ENCODE measurements at regions not wholly inside any gene's neighbourhood (a gene's known extent, or its start where the extent isn't known, plus 50 kb on each side); places are given as distances from the start of the nearest gene placed in this dataset.

GRCh38 chr9:118129541-118129940, 425.3 kb downstream of the TLR4 start:
- H3K9me3 Mint-ChIP-seq: peaks cover 65% of the 10 kb centered on the region
- H3K4me1 Mint-ChIP-seq: no peaks in the 10 kb centered on the region
- no peak for TF ChIP-seq REST (IDR thresholded peaks at IDR 0.05; ENCODE audit: unreplicated experiment)
- TF ChIP-seq CREB1 (CRISPR knock-in tag; IDR thresholded peaks at IDR 0.05; ENCODE audit: low read depth): no peak
- no peak for TF ChIP-seq ETS1 (IDR thresholded peaks at IDR 0.05)
- no peak for TF ChIP-seq STAT1 (IDR thresholded peaks at IDR 0.05; ENCODE audit: unreplicated experiment)
- no peak for TF ChIP-seq ZNF114 (CRISPR knock-in tag; IDR thresholded peaks at IDR 0.05)
- no peak for TF ChIP-seq EZH2phosphoT487 (IDR thresholded peaks at IDR 0.05; ENCODE audit: unreplicated experiment)
- no peak for TF ChIP-seq ZNF331 (CRISPR knock-in tag; IDR thresholded peaks at IDR 0.05; ENCODE audit: low read depth)
- TF ChIP-seq POLR2AphosphoS5 (IDR thresholded peaks at IDR 0.05; ENCODE audit: low read depth): no peak
- TF ChIP-seq JUNB (IDR thresholded peaks at IDR 0.05; ENCODE audit: unreplicated experiment): no peak
- no peak for TF ChIP-seq ZNF462 (CRISPR knock-in tag; IDR thresholded peaks at IDR 0.05)
- TF ChIP-seq CTCF (conservative IDR thresholded peaks at IDR 0.05; ENCODE audit: low read depth in 2 of 2): no peak
- TF ChIP-seq EZH2 (IDR thresholded peaks at IDR 0.05; ENCODE audit: low read depth, unreplicated experiment): no peak
- TF ChIP-seq NANOG (IDR thresholded peaks at IDR 0.05; ENCODE audit: borderline replicate concordance): no peak
- Histone ChIP-seq H3K36me3 (ENCODE audit: insufficient read depth) (no peaks in the 10 kb centered on the region), H4K20me1 (replicated peaks; ENCODE audit: insufficient read depth) (no peaks in the 10 kb centered on the region), H3K27ac (ENCODE audit: low read depth) (no peak overlapping the region), H3F3A (replicated peaks; ENCODE audit: low read depth) (no peaks in the 10 kb centered on the region), H2AFZ (no peak overlapping the region), H3K4me3 (no peak overlapping the region), H3K4me2 (no peak overlapping the region), H3K79me2 (replicated peaks; ENCODE audit: insufficient read depth) (no peaks in the 10 kb centered on the region), H3K4me1 (ENCODE audit: insufficient read depth) (no peaks in the 10 kb centered on the region; the same call in 1 of the 2 replicates), H3K27me3 (ENCODE audit: insufficient read depth) (no peaks in the 10 kb centered on the region), H3K9me2 (ENCODE audit: insufficient read depth) (peaks cover 8% of the 10 kb centered on the region)
- H3K36me3 Mint-ChIP-seq (ENCODE audit: low read depth): peaks cover 2% of the 10 kb centered on the region; the same call in 1 of the 3 replicates
- peaks cover 1% of the 10 kb centered on the region for H3K27me3 Mint-ChIP-seq (ENCODE audit: insufficient read depth, low read depth, poor library complexity)
- ATAC-seq (no peak), DNase-seq (ENCODE audit: low spot score) (no peak)
- no peak overlapping the region for H3K4me3 Mint-ChIP-seq
- H3K27ac Mint-ChIP-seq: no peak overlapping the region

Measured in GM23338 (cell line).